ENCODE measurements at regions not wholly inside any gene's neighbourhood (a gene's known extent, or its start where the extent isn't known, plus 50 kb on each side); places are given as distances from the start of the nearest gene placed in this dataset.

DNA sequence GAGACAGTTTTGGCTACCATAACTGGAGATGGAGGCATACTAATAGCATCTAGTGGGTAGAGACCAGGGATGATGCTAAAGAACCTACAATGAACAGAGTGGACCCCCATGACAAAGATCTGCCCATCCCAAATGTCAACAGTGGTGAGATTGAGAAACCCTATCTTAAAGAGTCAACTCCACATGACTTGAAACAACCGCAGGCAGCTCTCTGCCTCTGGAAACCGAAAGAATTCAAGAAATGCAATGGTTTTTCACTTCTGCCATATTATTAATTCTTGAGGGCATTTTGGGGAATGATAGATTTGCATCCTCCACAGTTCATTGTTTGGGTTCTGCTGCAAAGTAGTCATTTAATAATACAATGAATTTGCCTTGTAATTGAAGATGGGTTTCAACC is 463.4 kb downstream of the MAFB start:
- no peaks in the 10 kb centered on the region for H3K4me1 ChIP-seq (ENCODE audit: insufficient read depth)
- H3K36me3 ChIP-seq (ENCODE audit: low read depth): no peaks in the 10 kb centered on the region
- no peaks in the 10 kb centered on the region for H3K9me3 ChIP-seq (ENCODE audit: low read depth)
- no peak overlapping the region for H3K4me2 ChIP-seq (ENCODE audit: unreplicated experiment)
- TF ChIP-seq EZH2phosphoT487 (IDR thresholded peaks at IDR 0.05; ENCODE audit: insufficient read depth, low read depth) (no peak), EZH2 (IDR thresholded peaks at IDR 0.05; ENCODE audit: insufficient read depth, poor library complexity, severe bottlenecking) (no peak)
- no peak overlapping the region for H3K27ac ChIP-seq
- no peak overlapping the region for H2AFZ ChIP-seq
- H3K27me3 ChIP-seq (replicated peaks; ENCODE audit: insufficient read depth): no peaks in the 10 kb centered on the region
- in situ Hi-C loops (cut with MboI): no loop called here
- DNase-seq: no peak
- no peak overlapping the region for H3K4me3 ChIP-seq
- no peaks in the 10 kb centered on the region for H3F3A ChIP-seq (ENCODE audit: insufficient read depth)
- no peaks in the 10 kb centered on the region for H3K79me2 ChIP-seq (ENCODE audit: insufficient read depth)
- no peak overlapping the region for H3K9ac ChIP-seq
- H3K9me2 ChIP-seq (ENCODE audit: insufficient read depth): no peaks in the 10 kb centered on the region
- WGBS, 2 experiments (ENCODE audit: low coverage in 1 of 2, low lambda C conversion rate in 2 of 2, missing lambda C conversion rate in 2 of 2): 47 to 60% methylated on average over 2 of the region's 2 CpGs
- no peaks in the 10 kb centered on the region for H4K20me1 ChIP-seq (ENCODE audit: insufficient read depth)

GRCh38 chr20:40223810-40224209 is 465.2 kb downstream of the MAFB start:
- Histone ChIP-seq H3K9me2 (ENCODE audit: insufficient read depth) (no peaks in the 10 kb centered on the region), H3K9ac (no peak overlapping the region), H3F3A (ENCODE audit: insufficient read depth) (no peaks in the 10 kb centered on the region), H3K4me2 (ENCODE audit: unreplicated experiment) (no peak overlapping the region), H3K27me3 (replicated peaks; ENCODE audit: insufficient read depth) (no peaks in the 10 kb centered on the region), H3K4me1 (ENCODE audit: insufficient read depth) (no peaks in the 10 kb centered on the region), H3K79me2 (ENCODE audit: insufficient read depth) (no peaks in the 10 kb centered on the region), H3K4me3 (no peak overlapping the region), H3K27ac (no peak overlapping the region), H4K20me1 (ENCODE audit: insufficient read depth) (no peaks in the 10 kb centered on the region), H3K9me3 (ENCODE audit: low read depth) (no peaks in the 10 kb centered on the region), H2AFZ (no peak overlapping the region), H3K36me3 (ENCODE audit: low read depth) (no peaks in the 10 kb centered on the region)
- WGBS, 2 experiments (ENCODE audit: low coverage in 1 of 2, low lambda C conversion rate in 2 of 2, missing lambda C conversion rate in 2 of 2): 29 to 43% methylated on average over 3 of the region's 3 CpGs
- no peak for TF ChIP-seq EZH2phosphoT487 (IDR thresholded peaks at IDR 0.05; ENCODE audit: insufficient read depth, low read depth)
- TF ChIP-seq EZH2 (IDR thresholded peaks at IDR 0.05; ENCODE audit: insufficient read depth, poor library complexity, severe bottlenecking): no peak
- no peak for DNase-seq
- in situ Hi-C loops (cut with MboI): no loop called here

- Histone ChIP-seq H3K27ac (no peak overlapping the region), H3K9me3 (ENCODE audit: low read depth) (no peaks in the 10 kb centered on the region), H3K79me2 (ENCODE audit: insufficient read depth) (no peaks in the 10 kb centered on the region), H3K9ac (no peak overlapping the region), H4K20me1 (ENCODE audit: insufficient read depth) (no peaks in the 10 kb centered on the region), H3F3A (ENCODE audit: insufficient read depth) (no peaks in the 10 kb centered on the region), H3K27me3 (replicated peaks; ENCODE audit: insufficient read depth) (no peaks in the 10 kb centered on the region), H3K4me1 (ENCODE audit: insufficient read depth) (no peaks in the 10 kb centered on the region), H3K36me3 (ENCODE audit: low read depth) (no peaks in the 10 kb centered on the region), H3K4me2 (ENCODE audit: unreplicated experiment) (no peak overlapping the region), H2AFZ (no peak overlapping the region), H3K4me3 (no peak overlapping the region), H3K9me2 (ENCODE audit: insufficient read depth) (no peaks in the 10 kb centered on the region)
- no peak for TF ChIP-seq EZH2 (IDR thresholded peaks at IDR 0.05; ENCODE audit: insufficient read depth, poor library complexity, severe bottlenecking)
- TF ChIP-seq EZH2phosphoT487 (IDR thresholded peaks at IDR 0.05; ENCODE audit: insufficient read depth, low read depth): no peak
- no peak for DNase-seq
- in situ Hi-C loops (cut with MboI): no loop called here
- 24 to 26% methylated on average over 2 of the region's 2 CpGs for WGBS, 2 experiments (ENCODE audit: low coverage in 1 of 2, low lambda C conversion rate in 2 of 2, missing lambda C conversion rate in 2 of 2)
Measured at GRCh38 chr20:40218971-40219370, 470.1 kb downstream of the MAFB start.

- in situ Hi-C loops (cut with MboI): no loop called here
Measured at GRCh38 chr20:40218316-40218969, 470.6 kb downstream of the MAFB start.

More at GRCh38 chr20:40218316-40218969, 470.6 kb downstream of the MAFB start:
- Histone ChIP-seq H3K4me2 (ENCODE audit: unreplicated experiment) (no peak overlapping the region), H3K4me3 (no peak overlapping the region), H3K27me3 (replicated peaks; ENCODE audit: insufficient read depth) (no peaks in the 10 kb centered on the region), H4K20me1 (ENCODE audit: insufficient read depth) (no peaks in the 10 kb centered on the region), H3K79me2 (ENCODE audit: insufficient read depth) (no peaks in the 10 kb centered on the region), H3K36me3 (ENCODE audit: low read depth) (no peaks in the 10 kb centered on the region), H3K27ac (no peak overlapping the region), H2AFZ (no peak overlapping the region), H3K9me2 (ENCODE audit: insufficient read depth) (no peaks in the 10 kb centered on the region), H3F3A (ENCODE audit: insufficient read depth) (no peaks in the 10 kb centered on the region), H3K4me1 (ENCODE audit: insufficient read depth) (no peaks in the 10 kb centered on the region), H3K9me3 (ENCODE audit: low read depth) (no peaks in the 10 kb centered on the region), H3K9ac (no peak overlapping the region)
- no peak for TF ChIP-seq EZH2phosphoT487 (IDR thresholded peaks at IDR 0.05; ENCODE audit: insufficient read depth, low read depth)
- TF ChIP-seq EZH2 (IDR thresholded peaks at IDR 0.05; ENCODE audit: insufficient read depth, poor library complexity, severe bottlenecking): no peak
- DNase-seq: no peak
- WGBS, 2 experiments (ENCODE audit: low coverage in 1 of 2, low lambda C conversion rate in 2 of 2, missing lambda C conversion rate in 2 of 2): 53 to 58% methylated on average over 7 of the region's 7 CpGs
